Hematopoietic multipotent progenitor cell treated with erythropoietin and hydrocortisone succinate and interleukin-3 and kit ligand, for 17 days (in vitro differentiated cells): ENCODE measurements at regions not wholly inside any gene's neighbourhood (a gene's known extent, or its start where the extent isn't known, plus 50 kb on each side); places are given as distances from the start of the nearest gene placed in this dataset.

Experiments
- DNase-seq: peaks from one replicate; pipeline ENCODE4 v3.0.0-alpha.2; 2015; ENCODE audit warnings: low spot score

DNA sequence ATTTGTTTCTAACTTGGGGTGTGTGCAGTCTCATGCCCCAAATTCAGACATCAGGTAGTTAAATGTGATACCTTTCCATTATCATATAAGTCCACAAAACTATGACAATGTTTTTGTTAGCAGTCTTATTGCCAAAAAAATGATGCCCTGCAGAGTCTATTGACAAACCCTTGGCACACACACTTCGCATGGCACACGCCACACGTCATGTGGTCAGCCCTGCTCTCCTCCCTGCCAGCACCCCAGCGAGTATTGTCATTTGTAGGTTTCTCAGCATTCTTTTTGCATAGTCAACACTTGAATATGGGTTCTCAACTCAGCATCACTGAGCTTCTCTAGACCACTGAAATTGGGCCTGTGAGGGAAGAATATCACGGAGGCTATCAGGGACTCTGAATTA is 356.0 kb downstream of the INHBA start:
- DNase-seq: no peak

DNA sequence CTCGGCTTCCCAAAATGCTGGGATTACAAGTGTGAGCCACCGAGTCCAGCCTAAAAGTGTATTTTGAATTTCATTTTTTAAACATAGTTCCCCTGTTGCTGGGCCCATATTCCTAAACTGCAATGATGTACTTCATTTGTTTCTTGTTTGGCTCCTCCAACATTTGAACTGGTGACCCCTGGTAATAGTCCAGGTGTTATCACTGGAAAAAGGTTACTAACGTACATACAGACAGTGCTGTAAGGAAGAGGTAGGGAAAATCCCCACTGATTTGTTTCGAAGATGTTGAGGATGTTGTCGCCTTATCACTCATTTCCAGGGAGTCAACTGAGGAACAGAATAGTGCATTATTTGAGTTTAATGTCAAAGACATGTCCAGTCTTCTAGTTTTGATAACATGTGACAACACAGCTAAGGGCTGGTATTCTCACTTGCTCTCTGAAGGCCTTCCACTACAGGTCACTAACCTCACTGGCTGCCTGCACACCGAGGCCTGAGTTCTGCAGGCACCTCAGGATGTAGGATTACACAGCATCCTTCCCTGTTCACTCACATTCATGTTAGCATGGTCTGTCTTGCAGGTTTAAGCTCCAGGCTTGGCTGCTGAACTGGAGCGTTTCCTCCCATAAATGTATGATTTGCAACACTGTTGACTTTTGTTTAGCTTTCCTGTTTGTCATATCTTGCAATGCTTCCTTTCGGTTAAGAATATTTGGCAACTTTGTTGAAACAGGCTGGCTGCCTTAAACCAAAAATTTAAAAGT is 362.8 kb downstream of the INHBA start:
- DNase-seq: no peak

DNA sequence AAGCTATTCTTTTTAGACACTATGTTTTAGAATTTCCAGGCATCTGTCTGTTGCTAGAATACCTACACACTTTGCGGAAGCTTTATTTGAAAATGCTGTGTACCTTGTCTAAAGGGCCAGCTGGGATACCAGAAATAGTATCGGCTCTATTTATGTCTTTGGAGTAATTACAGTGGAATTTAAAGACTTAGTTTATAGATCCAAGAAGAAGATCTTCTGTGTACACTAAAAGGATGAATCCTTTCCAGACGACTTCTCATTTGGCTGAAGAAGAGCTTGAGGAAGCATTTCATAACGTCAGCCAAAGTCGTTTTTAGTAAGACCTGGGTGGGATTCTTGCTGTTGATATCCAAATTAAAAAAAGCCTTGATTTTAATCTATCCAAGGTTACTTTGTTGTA is 365.9 kb downstream of the INHBA start:
- no peak for DNase-seq

GRCh38 chr7:41336455-41336952 is 366.4 kb downstream of the INHBA start:
- no peak for DNase-seq

DNA sequence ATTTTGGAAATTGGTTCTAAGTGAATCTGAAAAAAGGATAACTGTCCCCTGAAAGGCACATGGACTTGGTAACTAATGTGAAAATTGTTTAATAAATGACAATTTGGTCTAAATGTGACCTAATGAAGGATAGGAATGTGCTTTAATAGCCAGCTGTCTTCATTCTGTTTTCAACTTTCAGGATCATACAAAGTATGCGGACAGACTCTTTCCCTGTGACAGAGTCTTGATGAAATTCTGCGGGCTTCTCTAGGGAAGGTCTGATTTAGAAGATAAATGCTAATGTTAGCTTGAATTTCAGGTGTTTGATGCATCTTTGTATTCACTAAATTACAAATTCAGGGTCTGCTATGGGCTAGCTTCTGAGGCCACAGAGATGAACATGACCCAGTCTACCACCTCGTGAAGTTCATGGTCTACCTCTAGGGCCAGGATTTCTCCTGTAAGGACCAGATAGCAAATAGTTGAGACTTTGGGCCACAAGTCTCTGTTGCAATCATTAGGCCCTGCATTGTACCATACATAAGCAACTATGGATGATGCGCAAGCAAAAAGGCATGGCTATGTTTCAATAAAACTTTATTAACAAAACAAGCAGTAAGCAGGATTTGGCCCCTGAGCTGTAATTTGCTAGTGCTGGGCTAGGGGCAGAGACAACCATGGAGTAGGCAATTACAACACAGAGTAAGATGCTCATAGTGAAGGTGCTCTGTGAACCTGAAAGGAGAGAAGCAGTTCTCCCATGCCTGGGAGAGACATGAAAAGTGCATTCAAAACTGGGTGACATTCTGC is 368.6 kb downstream of the INHBA start:
- no peak for DNase-seq

- no peak for DNase-seq
Measured at GRCh38 chr7:41333511-41333910, 369.4 kb downstream of the INHBA start.

DNA sequence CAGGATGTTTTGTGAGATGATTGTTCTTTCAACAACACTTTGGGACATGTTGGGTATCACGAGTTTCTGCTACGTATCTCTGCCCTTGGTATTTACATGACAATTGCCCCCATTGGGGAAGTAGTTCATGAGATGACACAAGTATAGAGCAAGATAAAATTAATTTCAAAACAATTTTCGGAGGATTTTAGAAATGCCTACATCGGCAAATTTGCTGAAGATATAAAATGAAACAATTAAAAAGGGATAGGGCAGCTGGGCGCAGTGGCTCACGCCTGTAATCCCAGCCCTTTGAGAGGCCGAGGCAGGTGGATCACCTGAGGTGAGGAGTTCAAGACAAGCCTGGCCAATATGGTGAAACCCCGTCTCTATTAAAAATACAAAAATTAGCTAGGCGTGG is 371.7 kb downstream of the INHBA start:
- no peak for DNase-seq

- no peak for DNase-seq
Measured at GRCh38 chr7:41328544-41328943, 374.3 kb downstream of the INHBA start.

DNA sequence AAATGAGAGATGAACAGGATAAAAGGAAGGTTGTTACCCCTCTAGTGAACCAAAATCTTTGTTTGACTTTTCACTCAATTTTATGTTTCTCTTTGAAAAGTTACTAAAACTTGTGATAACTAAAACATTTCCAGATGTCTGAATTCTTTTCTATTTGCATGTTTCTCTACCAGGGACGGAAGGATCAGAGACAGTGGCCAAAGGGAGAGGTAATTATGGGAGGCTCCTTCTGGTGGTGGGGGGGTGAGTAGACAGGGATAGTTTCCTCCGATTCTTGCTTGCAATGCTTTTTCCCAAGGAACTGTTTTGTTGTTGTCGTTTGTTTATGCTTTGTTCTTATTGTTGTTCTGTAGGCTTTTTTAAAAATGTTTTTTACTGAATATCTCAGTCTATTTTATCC is 374.8 kb downstream of the INHBA start:
- no peak for DNase-seq

DNA sequence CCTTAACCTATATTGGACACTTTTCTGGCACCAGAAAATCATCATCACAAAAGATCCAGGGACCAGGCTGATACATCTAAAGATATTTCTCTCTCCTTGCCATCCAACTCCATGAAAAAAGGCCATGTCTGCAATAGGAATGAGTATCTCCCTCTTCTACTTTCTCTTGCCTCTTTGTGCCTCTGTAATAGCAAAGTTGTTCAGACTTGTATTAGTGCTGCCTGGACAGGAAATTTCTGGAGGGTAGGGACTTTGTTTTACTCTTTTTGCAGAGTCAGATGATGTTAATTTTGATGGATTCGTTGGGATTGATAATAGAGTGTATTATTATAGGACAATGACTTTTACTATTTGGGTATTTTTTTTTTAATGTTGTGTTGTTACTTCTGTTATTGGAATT is 376.3 kb downstream of the INHBA start:
- no peak for DNase-seq

DNA sequence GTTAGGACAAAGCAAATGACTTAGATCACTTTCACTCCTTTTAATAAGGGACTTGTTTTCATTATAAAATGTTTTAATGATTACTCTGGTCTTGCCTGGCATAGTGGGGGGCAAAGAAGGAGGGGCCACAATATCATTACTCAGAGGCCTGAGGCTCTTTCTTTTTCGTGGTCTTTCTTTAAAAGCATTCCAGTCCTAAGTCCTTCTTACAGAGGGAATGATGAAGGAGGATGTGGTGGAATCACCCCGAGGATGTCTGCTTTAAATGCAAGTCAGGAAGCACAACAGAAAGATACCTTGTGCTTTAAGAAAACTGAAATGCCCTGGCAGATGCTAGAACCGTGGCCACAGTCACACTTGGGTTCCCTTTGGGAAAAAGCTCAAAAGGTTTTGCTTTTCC is 379.1 kb downstream of the INHBA start:
- DNase-seq: no peak

GRCh38 chr7:41319581-41319980 is 383.3 kb downstream of the INHBA start:
- no peak for DNase-seq

- no peak for DNase-seq
Measured at GRCh38 chr7:41316410-41316809, 386.5 kb downstream of the INHBA start.

- no peak for DNase-seq
Measured at GRCh38 chr7:41315764-41316163, 387.1 kb downstream of the INHBA start.

DNA sequence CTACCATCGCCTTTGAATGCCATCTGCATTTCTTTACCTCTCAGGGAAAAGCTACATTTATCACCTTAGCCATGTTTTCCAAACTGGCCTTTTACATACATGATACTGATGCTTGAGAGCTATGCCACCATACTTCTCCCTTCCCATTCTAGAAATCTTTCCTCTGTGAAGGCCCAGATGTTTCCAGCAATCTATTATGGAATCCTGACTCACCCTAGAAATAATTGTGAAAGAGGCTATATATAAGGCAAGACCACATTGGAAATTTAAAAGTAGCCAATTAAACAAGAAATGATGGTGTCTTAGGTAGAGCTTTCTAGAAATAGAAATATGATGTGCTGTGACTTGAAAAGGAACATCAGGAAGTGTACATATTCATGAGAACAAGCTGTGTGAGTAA is 389.7 kb downstream of the INHBA start:
- DNase-seq: no peak

- no peak for DNase-seq
Measured at GRCh38 chr7:41312235-41312634, 390.7 kb downstream of the INHBA start.

- no peak for DNase-seq
Measured at GRCh38 chr7:41311301-41311700, 391.6 kb downstream of the INHBA start.

GRCh38 chr7:41306486-41306885 is 396.4 kb downstream of the INHBA start:
- no peak for DNase-seq

GRCh38 chr7:41305001-41305400 is 397.9 kb downstream of the INHBA start:
- no peak for DNase-seq

DNA sequence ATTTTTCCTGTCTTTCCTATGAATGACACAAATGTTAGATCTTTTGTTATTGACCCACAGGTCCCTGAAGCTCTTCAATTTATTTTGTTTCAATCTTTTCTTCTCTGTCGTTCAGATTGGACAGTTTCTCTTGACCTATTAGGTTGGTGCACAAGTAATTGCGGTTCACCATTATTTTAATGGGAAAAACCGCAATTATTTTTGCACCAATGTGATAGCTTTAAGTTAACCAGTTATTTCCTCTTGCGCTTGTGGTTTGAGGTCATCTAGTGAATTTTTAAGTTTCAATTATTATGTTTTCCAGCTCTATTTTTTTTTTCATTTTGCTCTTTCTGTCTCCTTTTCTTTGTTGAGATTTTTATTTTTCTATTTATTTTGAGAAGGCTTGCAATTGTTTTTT is 399.2 kb downstream of the INHBA start:
- DNase-seq: no peak

- no peak for DNase-seq
Measured at GRCh38 chr7:41298409-41298808, 404.5 kb downstream of the INHBA start.

DNA sequence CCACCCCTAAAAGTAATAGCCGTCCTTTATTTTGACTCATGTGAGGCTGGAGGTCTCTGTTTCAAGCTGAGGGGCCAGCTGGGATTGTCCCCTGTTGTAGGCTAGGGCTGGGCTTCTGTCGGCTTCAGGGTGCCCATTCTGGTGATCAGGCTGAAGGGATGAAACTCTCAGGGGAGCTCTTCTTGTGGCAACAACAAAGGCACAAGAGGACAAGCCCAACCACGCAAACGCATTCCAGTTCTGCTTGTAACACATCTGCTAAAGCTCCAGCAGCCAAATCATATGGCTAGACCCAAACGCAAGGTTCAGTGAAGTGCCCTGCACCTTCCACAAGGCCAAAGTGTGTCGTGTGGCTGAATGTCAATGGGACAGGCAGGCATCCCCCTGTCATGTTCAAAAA is 405.7 kb downstream of the INHBA start:
- DNase-seq: no peak

DNA sequence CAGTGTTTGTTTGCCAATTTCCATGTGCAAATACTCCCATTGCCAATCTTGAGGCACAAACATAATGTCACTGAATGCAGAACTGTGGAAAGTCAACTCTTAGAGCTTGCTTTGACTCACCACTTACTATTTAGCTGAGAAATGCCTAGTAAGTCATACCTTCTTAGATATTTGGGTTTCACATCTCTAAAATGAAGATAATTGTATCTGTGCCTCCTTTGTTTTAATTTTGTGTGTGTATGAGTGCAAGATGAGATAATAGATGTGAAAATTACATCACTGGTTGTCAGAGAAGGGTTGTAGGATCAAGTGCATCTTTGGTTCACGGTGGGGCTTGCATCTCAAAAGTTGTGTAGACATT is 407.5 kb downstream of the INHBA start:
- DNase-seq: no peak
